AG04450 (cell line): ENCODE measurements at regions not wholly inside any gene's neighbourhood (a gene's known extent, or its start where the extent isn't known, plus 50 kb on each side); places are given as distances from the start of the nearest gene placed in this dataset.

Experiments
- CTCF ChIA-PET: fragments of 300-600, 350-600 bp; formaldehyde crosslinking; extraction: SDS; loops from one replicate; lab custom pipeline; 2022; ENCODE audit warnings: antibody characterized with exemption, inconsistent platforms; lab: Charles Lee
- POLR2A ChIA-PET: fragments of 350-600 bp; formaldehyde crosslinking; extraction: SDS; loops from one replicate; lab custom pipeline; 2021; ENCODE audit warnings: antibody characterized with exemption, inconsistent platforms; lab: Yijun Ruan, JAX
- DNase-seq: peaks from one replicate; pipeline ENCODE4 v3.0.0-alpha.2; 2011; ENCODE audit warnings: low read depth, low spot score
- H3K27ac ChIP-seq: one replicate; pipeline ENCODE4 v1.5.1; 2012; ENCODE audit warnings: low read depth, low read length, control low read depth
- H3K27me3 ChIP-seq: one replicate; pipeline ENCODE4 v1.6.0; 2012; ENCODE audit warnings: low read length; ENCODE audit not compliant: control insufficient read depth, insufficient read depth
- H3K4me3 ChIP-seq: 2 replicates; pipeline ENCODE4 v1.5.1; 2011; ENCODE audit warnings: mild to moderate bottlenecking, low read depth, low read length, control low read depth
- H3K9me3 ChIP-seq: 2 replicates; pipeline ENCODE4 v1.5.1; 2012; ENCODE audit warnings: low read length; ENCODE audit not compliant: control insufficient read depth, insufficient read depth
- TF ChIP-seq, protein P1 (sequence below): IDR thresholded peaks from 2 replicates; pipeline ENCODE4 v1.5.1; 2011; ENCODE audit warnings: low read depth, low read length, control low read depth, inconsistent platforms

DNA sequence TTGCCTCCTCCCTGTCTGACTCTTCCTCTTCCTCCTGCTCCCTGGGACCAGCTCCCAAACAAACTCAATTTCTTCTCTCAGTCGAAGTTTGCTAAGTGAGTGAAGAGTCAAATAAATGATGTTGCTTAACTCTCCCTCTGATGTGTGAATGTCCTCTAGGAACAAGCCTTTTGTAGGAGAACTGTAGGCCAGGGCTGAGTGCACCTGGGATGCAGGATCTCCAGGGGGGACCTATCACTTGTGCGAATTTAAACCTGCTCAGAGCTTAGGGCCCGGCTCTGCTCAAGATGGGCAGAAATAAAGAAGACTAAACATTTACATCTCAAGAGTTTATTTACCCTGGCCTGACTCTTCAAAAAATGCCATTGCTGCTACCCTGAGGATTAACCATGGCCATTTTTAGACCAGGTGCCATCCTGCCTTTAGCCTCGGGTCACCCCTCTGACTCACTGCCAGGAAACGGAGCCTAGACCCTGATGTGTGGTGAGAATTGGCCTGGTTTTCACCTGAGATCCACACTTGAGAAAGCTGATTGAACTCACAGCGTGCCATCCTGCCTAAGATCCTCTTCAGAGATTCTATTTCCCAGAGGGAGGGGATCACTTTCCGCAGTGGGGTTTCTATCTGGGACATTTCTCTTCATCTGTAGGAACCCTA lies 63.6 kb upstream of the CD93 start:
- CTCF ChIA-PET, result no interaction called here

DNA sequence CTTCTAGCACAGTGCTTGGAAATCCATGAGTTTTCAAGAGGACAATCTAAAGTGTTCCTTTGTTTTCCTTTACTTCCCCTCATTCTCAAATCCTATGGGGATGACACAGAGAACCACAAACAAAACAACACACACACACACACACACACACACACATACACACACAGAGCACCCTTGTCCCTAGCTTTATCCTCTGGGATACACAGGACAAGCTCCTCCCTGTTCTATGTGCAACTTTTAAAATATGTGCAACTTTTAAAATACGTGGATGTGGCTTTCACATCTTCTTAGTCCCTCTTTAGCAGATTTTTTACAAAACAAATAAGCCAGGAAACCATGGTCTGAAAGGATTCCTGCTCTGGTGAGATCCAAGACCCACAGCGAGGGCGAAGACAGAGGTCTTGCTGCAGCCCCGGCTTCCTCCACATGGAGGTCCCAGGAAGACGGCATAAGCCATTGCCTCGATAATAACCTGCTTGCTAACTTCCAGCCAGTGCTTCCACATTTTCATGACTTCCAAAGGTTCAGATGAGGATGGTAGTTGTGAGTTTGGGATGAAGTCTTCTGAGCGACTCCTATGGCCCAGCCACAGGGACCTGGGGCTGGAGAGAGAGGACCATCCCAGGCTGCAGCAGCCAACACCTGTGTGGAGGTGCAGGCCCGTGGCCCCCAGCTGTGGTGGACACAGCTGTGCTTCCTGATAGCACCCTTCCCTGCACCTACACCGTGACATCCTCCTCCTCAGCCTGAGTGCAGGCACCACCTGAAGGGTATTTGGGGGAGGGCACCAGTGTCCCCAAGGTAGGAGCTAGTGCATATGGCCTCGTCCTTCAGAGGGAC lies 62.8 kb upstream of the CD93 start:
- Histone ChIP-seq H3K9me3 (0 out of 2 replicates have a peak, but pooled peaks cover 2% of the 10 kb centered on the region), H3K4me3 (no peak overlapping the region), H3K27ac (no peak overlapping the region), H3K27me3 (no peaks in the 10 kb centered on the region)
- CTCF ChIA-PET, result no interaction called here
- TF ChIP-seq, protein P1, sequence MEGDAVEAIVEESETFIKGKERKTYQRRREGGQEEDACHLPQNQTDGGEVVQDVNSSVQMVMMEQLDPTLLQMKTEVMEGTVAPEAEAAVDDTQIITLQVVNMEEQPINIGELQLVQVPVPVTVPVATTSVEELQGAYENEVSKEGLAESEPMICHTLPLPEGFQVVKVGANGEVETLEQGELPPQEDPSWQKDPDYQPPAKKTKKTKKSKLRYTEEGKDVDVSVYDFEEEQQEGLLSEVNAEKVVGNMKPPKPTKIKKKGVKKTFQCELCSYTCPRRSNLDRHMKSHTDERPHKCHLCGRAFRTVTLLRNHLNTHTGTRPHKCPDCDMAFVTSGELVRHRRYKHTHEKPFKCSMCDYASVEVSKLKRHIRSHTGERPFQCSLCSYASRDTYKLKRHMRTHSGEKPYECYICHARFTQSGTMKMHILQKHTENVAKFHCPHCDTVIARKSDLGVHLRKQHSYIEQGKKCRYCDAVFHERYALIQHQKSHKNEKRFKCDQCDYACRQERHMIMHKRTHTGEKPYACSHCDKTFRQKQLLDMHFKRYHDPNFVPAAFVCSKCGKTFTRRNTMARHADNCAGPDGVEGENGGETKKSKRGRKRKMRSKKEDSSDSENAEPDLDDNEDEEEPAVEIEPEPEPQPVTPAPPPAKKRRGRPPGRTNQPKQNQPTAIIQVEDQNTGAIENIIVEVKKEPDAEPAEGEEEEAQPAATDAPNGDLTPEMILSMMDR, result no peak
- DNase-seq, result no peak
- POLR2A ChIA-PET, result no interaction called here

More for the DNA sequence above, 63.6 kb upstream of the CD93 start:
- no peak for DNase-seq
- H3K9me3 ChIP-seq, result 0 out of 2 replicates have a peak, but pooled peaks cover 2% of the 10 kb centered on the region
- H3K27me3 ChIP-seq, result no peaks in the 10 kb centered on the region
- no peak overlapping the region for H3K27ac ChIP-seq
- TF ChIP-seq, protein P1, result no peak
- POLR2A ChIA-PET, result no interaction called here
- H3K4me3 ChIP-seq, result no peak overlapping the region

DNA sequence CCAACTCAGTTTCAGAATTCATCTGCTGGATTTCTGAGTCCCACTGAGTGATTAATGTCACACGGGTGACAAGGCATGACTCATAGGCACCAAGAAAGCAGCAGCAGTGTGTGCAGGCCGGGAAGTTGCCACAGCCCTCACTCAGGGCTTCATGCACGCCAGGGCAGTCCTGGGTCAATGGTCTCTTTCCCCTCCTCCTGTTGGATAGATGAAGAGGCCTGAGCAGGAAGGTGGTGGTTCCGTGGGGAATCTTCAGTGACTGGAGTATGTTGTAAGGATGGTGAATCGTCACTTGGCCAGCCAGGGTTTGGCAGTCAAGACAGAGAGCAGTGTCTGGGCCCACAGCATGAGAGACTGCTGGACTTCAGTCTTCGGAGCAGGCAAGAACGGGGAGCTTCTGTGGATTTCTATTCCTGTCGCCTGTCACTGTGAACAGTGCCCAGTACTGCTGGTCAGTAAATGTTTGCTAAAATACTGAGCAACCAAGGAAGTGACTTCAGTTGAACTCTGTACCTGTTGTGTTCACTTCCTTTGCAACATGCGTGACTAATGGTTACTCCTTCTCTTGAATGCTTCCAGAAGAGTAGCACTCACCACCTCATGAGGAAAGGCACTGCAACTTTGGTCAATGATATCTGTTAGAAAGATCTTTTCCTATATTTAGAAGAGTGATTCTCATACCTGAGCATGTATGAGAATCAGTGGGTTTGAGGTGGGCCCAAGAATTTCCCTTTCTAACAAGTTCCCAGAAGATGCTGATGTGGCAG lies 62.0 kb upstream of the CD93 start:
- no peak for DNase-seq
- ChIA-PET CTCF (interaction anchor here (1.2 to 1.4 kb wide), 2 partner anchors 8 to 81 kb away, joined by 3 to 5 read pairs; no protein-coding TSS in a partner anchor), POLR2A (no interaction called here)
- peak overlapping the region; percentile 65 for H3K27ac ChIP-seq
- H3K27me3 ChIP-seq, result no peaks in the 10 kb centered on the region
- TF ChIP-seq, protein P1, result no peak
- H3K9me3 ChIP-seq, result 0 out of 2 replicates have a peak, but pooled peaks cover 2% of the 10 kb centered on the region
- H3K4me3 ChIP-seq, result no peak overlapping the region

DNA sequence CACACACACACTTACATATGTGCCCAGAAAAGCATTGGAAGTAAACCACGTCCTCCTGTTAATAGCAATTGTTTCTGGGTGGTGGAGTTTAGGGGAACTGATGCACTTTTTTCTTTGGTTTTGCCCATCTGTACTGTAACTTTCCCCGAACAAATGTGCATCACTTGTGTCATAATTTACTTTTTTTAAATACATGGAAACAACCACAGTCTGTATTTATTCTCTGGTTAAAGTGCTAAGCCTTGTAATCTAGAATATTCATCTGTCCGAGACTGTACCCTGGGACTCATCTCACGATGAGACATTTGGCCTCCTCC lies 61.5 kb upstream of the CD93 start:
- ChIA-PET POLR2A (no interaction called here), CTCF (interaction anchor here (1.1 to 1.4 kb wide), 3 partner anchors 9 to 97 kb away, joined by 3 to 5 read pairs (median 3); no protein-coding TSS in a partner anchor)
- H3K27me3 ChIP-seq, result no peaks in the 10 kb centered on the region
- H3K9me3 ChIP-seq, result 0 out of 2 replicates have a peak, but pooled peaks cover 2% of the 10 kb centered on the region
- no peak overlapping the region for H3K4me3 ChIP-seq
- TF ChIP-seq, protein P1, result no peak
- peak overlapping the region; percentile 65 for H3K27ac ChIP-seq
- DNase-seq, result no peak
